ENCODE measurements at regions not wholly inside any gene's neighbourhood (a gene's known extent, or its start where the extent isn't known, plus 50 kb on each side); places are given as distances from the start of the nearest gene placed in this dataset.

DNA sequence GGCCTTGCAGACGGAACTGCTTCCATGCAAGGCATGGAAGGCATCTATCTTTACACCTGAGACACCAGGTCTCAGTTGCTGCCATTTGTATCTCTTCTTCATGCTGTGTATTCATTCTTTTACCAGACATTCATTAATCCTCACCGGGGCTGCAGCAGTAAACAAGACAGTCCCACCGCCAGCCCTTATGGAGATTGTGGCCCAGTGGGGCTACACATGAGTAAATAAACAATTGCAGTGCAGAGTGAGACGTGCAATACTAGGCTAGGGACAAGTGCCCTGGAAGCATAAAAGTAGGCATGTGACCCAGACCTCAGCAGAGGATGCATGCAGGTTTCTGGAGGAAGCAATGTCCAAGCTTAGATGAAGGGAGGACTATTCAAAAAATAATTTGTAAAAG, 497.6 kb upstream of the KLHL29 start:
- DNase-seq = no peak

DNA sequence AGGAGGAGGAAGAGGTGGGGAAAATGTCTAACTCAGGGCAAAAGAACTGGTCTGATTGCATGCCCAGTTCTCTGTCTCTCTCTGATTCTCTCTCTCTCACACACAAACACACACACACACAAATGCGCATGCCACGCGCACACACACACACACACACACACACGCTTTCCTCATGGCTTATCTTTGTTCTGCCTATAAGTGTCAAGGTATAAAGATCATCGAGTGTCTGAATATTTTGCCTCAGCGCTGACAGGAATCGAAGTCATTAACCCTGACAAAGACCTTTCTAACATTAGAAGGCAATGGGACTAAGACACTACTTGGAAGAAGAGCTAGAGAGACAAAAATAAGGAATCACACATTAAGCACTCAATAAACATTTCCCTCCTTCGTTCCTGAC, 497.1 kb upstream of the KLHL29 start:
- DNase-seq = no peak

DNA sequence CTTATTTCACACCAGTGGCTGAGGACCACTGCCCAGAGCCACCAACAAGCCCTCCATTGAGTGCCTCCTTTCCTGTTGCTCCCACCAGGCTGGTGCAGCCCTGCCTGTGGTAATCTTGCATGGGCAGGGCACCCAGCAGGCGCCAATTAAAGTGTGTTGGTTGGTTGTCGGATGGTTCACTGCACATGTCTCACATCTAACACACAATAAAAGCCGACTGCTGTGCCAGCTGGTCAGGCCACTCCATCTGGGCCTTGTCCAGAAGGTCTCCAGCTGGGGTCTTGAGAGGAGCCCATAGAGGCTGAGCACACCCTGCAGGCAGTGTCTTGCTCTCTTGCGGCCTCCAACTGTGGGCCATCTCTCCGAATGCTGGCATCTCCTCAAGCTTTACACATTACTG, 494.8 kb upstream of the KLHL29 start:
- no peak for DNase-seq

GRCh38 chr2:22893761-22894517, 491.0 kb upstream of the KLHL29 start:
- DNase-seq = no peak

- no peak for DNase-seq
Observed at GRCh38 chr2:22894761-22895160, 490.2 kb upstream of the KLHL29 start.

GRCh38 chr2:22897428-22897827, 487.6 kb upstream of the KLHL29 start:
- DNase-seq = no peak

DNA sequence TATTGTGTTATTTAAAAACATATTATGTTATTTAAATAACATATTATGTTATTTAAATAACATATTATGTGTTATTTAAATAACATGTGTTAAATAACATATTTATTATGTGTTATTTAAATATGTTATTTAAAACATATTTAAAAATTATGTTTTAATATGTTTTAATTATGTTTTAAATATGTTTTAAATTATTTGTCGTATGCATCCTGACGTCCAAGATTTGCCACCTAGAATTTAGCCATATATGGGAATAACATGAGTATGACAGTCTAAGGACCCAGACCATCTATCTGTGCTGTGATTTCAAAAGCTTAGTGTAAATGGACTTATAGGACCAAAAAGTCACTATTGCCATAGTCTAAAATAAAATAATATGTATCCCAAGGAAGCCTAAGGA, 484.3 kb upstream of the KLHL29 start:
- no peak for DNase-seq

- no peak for DNase-seq
Observed at GRCh38 chr2:22901471-22902179, 483.4 kb upstream of the KLHL29 start.

GRCh38 chr2:22902180-22902550, 482.8 kb upstream of the KLHL29 start:
- DNase-seq = no peak

GRCh38 chr2:22902662-22903165, 482.3 kb upstream of the KLHL29 start:
- DNase-seq = no peak

DNA sequence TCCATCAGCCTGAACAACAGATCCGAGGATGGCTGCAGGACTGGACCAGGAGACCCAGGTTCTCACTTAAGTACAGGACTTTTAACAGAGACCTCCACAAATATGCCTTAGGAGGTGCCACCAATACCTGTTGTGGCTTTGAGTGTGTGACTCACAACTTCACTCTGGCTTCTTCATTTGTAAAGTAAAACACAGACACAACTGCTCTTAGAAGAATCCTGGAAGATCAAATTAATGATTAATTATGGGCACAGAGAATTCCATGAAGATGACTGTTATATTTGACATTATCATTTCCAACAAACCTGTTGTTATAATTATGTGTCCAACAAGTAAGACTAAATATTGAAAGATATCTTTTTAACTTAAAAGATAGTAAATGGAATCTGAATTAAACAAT, 481.4 kb upstream of the KLHL29 start:
- DNase-seq = no peak

DNA sequence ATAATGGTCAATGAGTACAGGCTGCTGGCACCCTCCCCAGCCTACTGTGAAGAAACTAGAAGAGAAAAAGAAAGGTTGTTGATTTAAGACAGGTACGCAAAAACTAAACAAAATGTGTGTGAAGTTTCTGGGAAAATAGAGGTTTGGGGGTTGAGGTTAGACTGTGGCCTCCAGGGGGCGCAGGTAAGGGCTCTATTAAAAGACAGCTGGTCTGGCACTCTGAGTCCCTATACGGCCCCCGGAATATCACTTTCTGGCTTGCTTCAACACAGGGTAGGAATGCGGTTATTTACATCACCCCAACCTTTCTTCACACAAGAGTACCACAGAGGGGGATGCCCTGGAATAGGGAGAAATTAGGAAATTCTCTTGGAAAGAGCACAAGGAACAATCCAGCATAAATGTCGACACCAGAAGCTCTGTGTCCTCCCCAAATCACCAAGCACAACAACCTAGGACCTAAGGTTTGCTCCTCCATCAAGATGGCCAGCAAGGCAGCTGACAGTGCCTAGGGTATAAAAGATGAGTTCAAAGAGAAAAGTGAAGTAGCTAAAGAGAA, 480.8 kb upstream of the KLHL29 start:
- DNase-seq = no peak

GRCh38 chr2:22907330-22907729, 477.6 kb upstream of the KLHL29 start:
- DNase-seq = no peak

- DNase-seq = no peak
Observed at GRCh38 chr2:22912398-22912797, 472.6 kb upstream of the KLHL29 start.

DNA sequence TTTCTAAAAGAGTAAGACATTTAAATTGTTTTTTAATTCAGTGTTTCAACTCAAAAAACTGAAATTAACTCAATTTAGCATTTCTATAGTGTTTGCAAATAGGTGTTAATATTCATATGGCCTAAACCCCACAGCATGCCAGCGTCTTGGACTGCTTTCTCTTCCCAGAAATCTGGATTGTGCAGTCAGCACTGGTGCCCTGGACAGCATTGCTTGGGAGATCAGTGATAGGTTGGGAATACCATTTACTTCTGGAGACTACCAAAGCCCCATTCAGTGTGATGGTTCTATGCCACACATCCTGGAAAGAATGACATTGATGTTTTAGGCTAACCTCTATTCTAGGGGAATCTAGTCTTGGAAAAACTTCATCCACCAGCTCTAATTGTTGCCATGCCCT, 455.0 kb upstream of the KLHL29 start:
- DNase-seq = no peak

- DNase-seq = no peak
Observed at GRCh38 chr2:22930781-22931180, 454.2 kb upstream of the KLHL29 start.

- DNase-seq = no peak
Observed at GRCh38 chr2:22932288-22932687, 452.7 kb upstream of the KLHL29 start.

DNA sequence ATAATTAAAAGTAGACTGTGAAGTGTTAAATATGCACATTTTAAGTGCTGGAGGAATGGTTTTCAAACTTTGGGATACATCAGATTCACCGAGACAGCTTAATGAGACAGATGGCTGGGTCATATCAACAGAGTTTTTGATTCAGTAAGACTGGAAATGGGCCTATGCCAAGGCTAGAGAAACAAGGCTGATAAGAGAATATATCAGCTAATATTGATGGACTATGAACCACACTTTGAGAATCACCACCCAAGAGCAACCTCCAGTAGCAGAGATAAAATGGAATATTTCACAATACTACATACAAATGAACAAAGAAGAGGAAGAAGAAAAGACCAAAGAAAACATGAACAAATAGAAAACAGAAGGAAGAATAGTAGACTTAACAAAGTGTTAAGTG, 450.2 kb upstream of the KLHL29 start:
- no peak for DNase-seq

DNA sequence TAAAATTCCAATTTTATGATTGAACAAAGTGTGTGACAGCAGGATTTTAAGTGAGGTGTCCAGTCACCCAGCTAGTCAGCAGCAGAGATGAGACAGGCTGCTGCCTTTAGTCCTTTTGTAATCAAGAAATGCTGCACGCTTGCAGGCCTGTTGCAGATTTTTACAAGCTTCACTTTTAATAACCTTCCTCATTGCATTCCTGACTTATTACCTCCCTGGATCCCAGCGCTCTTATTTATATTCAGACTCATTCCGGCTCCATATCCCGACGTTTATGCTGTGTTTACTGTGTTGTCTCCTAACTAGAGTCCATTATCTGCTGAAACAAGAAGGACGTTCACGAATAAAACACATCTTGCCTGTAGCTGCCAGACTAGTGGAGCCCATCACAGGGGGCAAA, 442.5 kb upstream of the KLHL29 start:
- no peak for DNase-seq

- no peak for DNase-seq
Observed at GRCh38 chr2:22944143-22944542, 440.8 kb upstream of the KLHL29 start.

DNA sequence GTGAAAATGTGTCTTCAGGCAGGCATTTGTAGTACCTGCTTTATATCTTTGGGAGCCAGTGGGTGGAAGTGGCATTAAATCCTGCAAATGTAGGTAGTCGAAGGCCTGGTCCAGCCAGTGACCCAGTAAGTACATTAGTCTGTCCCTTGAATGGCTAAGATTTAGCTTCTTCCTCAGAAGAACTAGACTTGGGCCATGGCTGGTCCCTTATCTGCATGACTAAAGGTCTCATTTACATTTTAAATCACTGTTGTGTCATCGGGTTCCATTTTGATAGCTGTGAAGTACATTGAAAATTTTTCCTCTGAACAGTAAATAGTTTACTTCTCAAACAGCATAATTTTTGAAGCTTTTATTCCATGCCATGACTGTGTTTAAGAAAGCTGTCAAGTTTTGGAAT, 438.4 kb upstream of the KLHL29 start:
- DNase-seq = no peak

- DNase-seq = no peak
Observed at GRCh38 chr2:22947741-22948140, 437.2 kb upstream of the KLHL29 start.

DNA sequence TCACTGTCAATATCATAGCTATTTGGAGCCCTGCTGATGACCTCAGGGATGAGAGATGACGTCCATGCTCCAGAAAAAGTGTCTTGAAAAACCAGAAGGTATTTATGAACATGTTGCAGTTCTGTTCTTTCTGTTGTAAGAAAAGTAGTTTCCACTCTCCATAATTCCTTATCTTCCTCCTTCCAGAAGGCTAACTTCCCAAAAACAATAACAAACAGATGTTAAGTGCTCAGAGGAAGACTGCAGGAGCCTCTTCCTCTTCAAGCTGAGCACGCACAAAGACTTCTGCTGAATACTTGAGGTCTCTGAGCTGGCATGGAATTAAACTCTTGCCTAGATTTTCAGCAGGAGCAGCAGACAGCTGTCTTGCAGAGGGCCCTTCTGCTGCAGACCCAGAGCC, 434.5 kb upstream of the KLHL29 start:
- no peak for DNase-seq

DNA sequence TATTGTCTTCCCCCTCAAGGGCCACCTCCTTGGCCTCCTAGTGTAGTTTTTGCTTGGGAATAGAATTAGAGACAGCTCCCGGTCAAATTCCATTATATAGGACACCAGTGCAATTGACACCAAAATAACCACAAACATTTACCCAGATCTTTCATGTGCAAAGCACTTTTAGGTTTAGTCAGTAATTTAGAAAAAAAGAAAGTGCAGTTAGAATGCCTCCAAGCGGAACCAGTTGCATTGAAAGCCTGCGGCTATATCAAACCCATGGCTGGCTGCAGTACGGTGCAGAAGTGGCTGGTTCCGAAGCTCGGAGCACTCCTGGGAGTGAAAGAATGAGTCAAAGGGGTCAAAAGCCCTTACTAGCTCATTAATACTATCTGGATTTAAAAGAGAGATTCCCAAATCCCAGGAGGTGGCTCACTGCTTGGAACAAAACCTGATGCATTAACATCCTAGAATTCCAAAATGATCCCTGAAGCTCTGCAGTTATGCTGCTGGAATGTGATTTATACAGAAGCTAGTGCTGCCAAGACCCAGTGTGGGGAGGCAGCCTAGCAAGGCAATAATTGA, 432.2 kb upstream of the KLHL29 start:
- no peak for DNase-seq
